ENCODE measurements at regions not wholly inside any gene's neighbourhood (a gene's known extent, or its start where the extent isn't known, plus 50 kb on each side); places are given as distances from the start of the nearest gene placed in this dataset.

DNA sequence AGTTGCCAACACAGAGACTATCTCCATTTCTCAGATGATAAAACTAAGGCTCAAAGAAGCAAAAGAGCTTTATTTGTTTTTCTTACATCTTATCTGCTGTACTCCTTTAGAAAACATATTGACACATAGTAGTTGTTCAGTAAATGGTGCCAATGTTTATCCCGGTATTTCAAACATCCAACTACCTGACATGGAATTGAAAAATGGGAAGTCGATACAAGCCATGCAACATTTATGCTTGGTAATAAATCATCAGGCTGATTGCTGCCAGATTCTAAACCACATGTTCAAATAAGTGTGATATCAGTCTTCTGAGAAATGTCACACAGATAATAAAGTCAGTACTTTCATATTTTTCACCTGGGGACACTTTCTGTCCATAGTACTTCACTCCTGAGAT, 65.8 kb upstream of the C10orf120 start:
- H3K4me3 ChIP-seq (replicated peaks; ENCODE audit: low read depth, low read length) = no peak overlapping the region
- DNase-seq (ENCODE audit: low read depth) = no peak
- TF ChIP-seq CTCF (IDR thresholded peaks at IDR 0.05; ENCODE audit: low read length, missing control alignments) = no peak

DNA sequence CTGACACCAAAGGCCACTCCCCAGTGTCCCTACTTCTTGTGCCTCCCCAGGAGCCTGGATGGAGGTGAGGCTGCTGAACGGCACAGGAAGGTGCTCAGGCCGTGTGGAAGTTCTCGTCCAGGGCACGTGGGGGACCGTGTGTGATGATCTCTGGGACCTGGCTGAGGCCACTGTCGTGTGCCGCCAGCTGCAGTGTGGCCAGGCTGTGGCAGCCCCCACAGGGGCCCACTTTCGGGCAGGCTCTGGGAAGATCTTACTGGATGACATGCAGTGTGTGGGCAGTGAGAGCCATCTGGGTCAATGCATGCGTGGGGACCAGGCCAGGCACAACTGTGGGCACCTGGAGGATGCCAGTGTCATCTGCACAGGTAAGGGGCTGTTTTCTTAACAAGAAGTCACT, 57.0 kb upstream of the C10orf120 start:
- DNase-seq (ENCODE audit: low read depth) = no peak
- H3K4me3 ChIP-seq (replicated peaks; ENCODE audit: low read depth, low read length) = no peak overlapping the region
- TF ChIP-seq CTCF (IDR thresholded peaks at IDR 0.05; ENCODE audit: low read length, missing control alignments) = no peak

DNA sequence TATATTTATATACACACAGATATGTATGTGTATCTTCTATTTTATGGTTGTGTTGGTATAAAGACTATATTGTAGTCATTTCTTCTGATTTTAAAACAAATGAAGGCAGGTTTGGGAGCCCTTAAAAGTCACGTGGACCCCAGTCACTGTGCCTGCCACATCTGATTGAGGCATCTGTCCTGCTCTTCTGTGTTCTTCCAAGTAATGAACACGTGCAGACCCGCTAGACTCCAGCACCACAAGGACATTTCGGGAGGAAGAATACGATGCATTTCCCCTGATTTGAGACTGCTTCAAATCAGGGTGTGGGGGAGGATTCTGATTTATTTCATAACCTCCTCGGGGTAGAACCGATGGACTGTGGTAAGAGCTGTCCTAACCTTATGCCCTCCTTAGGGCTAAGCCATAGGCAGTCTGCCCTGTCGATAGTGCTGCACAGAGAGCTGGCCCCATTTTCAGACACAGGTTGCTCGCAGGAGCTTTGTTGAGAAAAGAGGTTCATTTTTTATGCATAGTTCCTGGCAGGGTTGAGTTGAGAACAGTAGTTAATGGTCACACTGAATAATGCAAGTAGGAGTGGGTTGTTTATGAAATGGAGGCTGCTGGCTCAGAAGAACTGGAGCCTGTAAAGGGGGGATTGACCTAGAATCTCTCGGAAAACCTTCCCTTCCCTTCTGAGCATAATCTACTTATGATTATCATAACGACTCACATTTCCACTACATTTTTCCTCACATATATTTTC, 55.0 kb upstream of the C10orf120 start:
- no peak overlapping the region for H3K4me3 ChIP-seq (replicated peaks; ENCODE audit: low read depth, low read length)
- DNase-seq (ENCODE audit: low read depth) = no peak
- no peak for TF ChIP-seq CTCF (IDR thresholded peaks at IDR 0.05; ENCODE audit: low read length, missing control alignments)

DNA sequence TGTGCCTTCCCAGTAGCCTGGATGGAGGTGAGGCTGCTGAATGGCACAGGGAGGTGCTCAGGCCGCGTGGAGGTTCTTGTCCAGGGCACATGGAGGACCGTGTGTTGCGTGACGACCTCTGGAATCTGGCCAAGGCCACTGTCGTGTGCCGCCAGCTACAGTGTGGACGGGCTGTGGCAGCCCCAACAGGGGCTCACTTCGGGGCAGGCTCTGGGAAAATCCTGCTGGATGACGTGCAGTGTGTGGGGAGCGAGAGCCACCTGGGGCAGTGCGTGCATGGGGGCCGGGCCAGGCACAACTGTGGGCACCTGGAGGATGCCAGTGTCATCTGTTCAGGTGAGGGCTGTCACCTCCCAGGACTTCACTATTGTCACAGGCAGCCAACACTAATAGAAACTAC, 50.2 kb upstream of the C10orf120 start:
- no peak for DNase-seq (ENCODE audit: low read depth)
- H3K4me3 ChIP-seq (replicated peaks; ENCODE audit: low read depth, low read length) = no peak overlapping the region
- no peak for TF ChIP-seq CTCF (IDR thresholded peaks at IDR 0.05; ENCODE audit: low read length, missing control alignments)

Measured in fibroblast of pulmonary artery (primary cell).